Endodermal cell (in vitro differentiated cells): ENCODE measurements at regions not wholly inside any gene's neighbourhood (a gene's known extent, or its start where the extent isn't known, plus 50 kb on each side); places are given as distances from the start of the nearest gene placed in this dataset.

ENCODE experiments used
- DNase-seq: peaks from one replicate; pipeline ENCODE4 v3.0.0-alpha.2; 2017
- H3K27ac ChIP-seq: 2 replicates; pipeline ENCODE4 v1.5.1; 2013; ENCODE audit warnings: mild to moderate bottlenecking, low read depth, low read length, moderate library complexity
- H3K27me3 ChIP-seq: 2 replicates; pipeline ENCODE4 v1.6.1; 2013; ENCODE audit warnings: mild to moderate bottlenecking, low read length, moderate library complexity; ENCODE audit not compliant: insufficient read depth, control insufficient read depth, poor library complexity, severe bottlenecking
- H3K36me3 ChIP-seq: 2 replicates; pipeline ENCODE4 v1.7.0; 2013; ENCODE audit warnings: mild to moderate bottlenecking, low read length, moderate library complexity; ENCODE audit not compliant: control insufficient read depth, insufficient read depth
- H3K4me1 ChIP-seq: one replicate; pipeline ENCODE4 v1.7.0; 2013; ENCODE audit warnings: low read length; ENCODE audit not compliant: control insufficient read depth, insufficient read depth
- H3K4me3 ChIP-seq: 2 replicates; pipeline ENCODE4 v1.5.1; 2013; ENCODE audit warnings: mild to moderate bottlenecking, low read length, moderate library complexity
- H3K9ac ChIP-seq: 2 replicates; pipeline ENCODE4 v1.6.1; 2013; ENCODE audit warnings: mild to moderate bottlenecking, low read length, moderate library complexity; ENCODE audit not compliant: poor library complexity, severe bottlenecking; ENCODE audit errors: extremely low read depth
- H3K9me3 ChIP-seq: 2 replicates; pipeline ENCODE4 v1.6.1; 2013; ENCODE audit warnings: mild to moderate bottlenecking, low read length, moderate library complexity; ENCODE audit not compliant: control insufficient read depth
- H3K27ac Mint-ChIP-seq: 2 replicates; pipeline ENCODE4 v1.8.0; 2020; ENCODE audit warnings: mixed read lengths
- H3K27me3 Mint-ChIP-seq: 2 replicates; pipeline ENCODE4 v1.8.0; 2021; ENCODE audit warnings: mild to moderate bottlenecking, mixed read lengths; ENCODE audit not compliant: insufficient read depth
- H3K36me3 Mint-ChIP-seq: 2 replicates; pipeline ENCODE4 v1.8.0; 2020; ENCODE audit warnings: low read depth, mixed read lengths
- H3K4me1 Mint-ChIP-seq: 2 replicates; pipeline ENCODE4 v1.8.0; 2020; ENCODE audit warnings: mixed read lengths
- H3K4me3 Mint-ChIP-seq: 2 replicates; pipeline ENCODE4 v1.8.0; 2020; ENCODE audit warnings: mild to moderate bottlenecking, moderate library complexity, mixed read lengths
- H3K9me3 Mint-ChIP-seq: 2 replicates; pipeline ENCODE4 v1.8.0; 2020; ENCODE audit warnings: mild to moderate bottlenecking, mixed read lengths
- WGBS, 2 experiments: methylation state at CpG; one replicate each; pipeline versions ENCODE4 v1.1.5 to v1.1.7; 2013; ENCODE audit warnings: missing lambda C conversion rate in 2 of 2, mixed read lengths in 1 of 2; ENCODE audit not compliant: insufficient coverage in 1 of 2, insufficient read length in 1 of 2; 5-methylcytosine and 5-hydroxymethylcytosine counted together
- TF ChIP-seq, protein P1 (sequence below): fragments of 200-600 bp; sonication (generic); conservative IDR thresholded peaks from 2 replicates; pipeline ENCODE4 v1.5.0; 2021; ENCODE audit warnings: antibody characterized with exemption, mild to moderate bottlenecking

- peaks cover 6% of the 10 kb centered on the region for H3K36me3 Mint-ChIP-seq
- no peaks in the 10 kb centered on the region for H3K4me1 Mint-ChIP-seq
Observed at GRCh38 chr13:68927387-68928026, 1180.1 kb upstream of the ATXN8OS start.

GRCh38 chr13:68923995-68924394, 1183.6 kb upstream of the ATXN8OS start:
- Mint-ChIP-seq H3K36me3 (peaks cover 3% of the 10 kb centered on the region), H3K27me3 (no peaks in the 10 kb centered on the region), H3K9me3 (peaks cover 14% of the 10 kb centered on the region), H3K4me1 (no peaks in the 10 kb centered on the region), H3K27ac (no peak overlapping the region), H3K4me3 (no peak overlapping the region)
- Histone ChIP-seq H3K4me3 (no peak overlapping the region), H3K27me3 (no peaks in the 10 kb centered on the region), H3K9ac (no peak overlapping the region), H3K36me3 (no peaks in the 10 kb centered on the region), H3K9me3 (peaks cover 9% of the 10 kb centered on the region), H3K27ac (no peak overlapping the region), H3K4me1 (no peaks in the 10 kb centered on the region)
- TF ChIP-seq, protein P1, sequence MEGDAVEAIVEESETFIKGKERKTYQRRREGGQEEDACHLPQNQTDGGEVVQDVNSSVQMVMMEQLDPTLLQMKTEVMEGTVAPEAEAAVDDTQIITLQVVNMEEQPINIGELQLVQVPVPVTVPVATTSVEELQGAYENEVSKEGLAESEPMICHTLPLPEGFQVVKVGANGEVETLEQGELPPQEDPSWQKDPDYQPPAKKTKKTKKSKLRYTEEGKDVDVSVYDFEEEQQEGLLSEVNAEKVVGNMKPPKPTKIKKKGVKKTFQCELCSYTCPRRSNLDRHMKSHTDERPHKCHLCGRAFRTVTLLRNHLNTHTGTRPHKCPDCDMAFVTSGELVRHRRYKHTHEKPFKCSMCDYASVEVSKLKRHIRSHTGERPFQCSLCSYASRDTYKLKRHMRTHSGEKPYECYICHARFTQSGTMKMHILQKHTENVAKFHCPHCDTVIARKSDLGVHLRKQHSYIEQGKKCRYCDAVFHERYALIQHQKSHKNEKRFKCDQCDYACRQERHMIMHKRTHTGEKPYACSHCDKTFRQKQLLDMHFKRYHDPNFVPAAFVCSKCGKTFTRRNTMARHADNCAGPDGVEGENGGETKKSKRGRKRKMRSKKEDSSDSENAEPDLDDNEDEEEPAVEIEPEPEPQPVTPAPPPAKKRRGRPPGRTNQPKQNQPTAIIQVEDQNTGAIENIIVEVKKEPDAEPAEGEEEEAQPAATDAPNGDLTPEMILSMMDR = no peak
- no peak for DNase-seq

More at GRCh38 chr13:68927387-68928026, 1180.1 kb upstream of the ATXN8OS start:
- Histone ChIP-seq H3K4me3 (no peak overlapping the region), H3K27me3 (no peaks in the 10 kb centered on the region), H3K9ac (no peak overlapping the region), H3K36me3 (no peaks in the 10 kb centered on the region), H3K9me3 (peaks cover 9% of the 10 kb centered on the region), H3K4me1 (no peaks in the 10 kb centered on the region), H3K27ac (no peak overlapping the region)
- H3K27me3 Mint-ChIP-seq = no peaks in the 10 kb centered on the region
- WGBS, 2 experiments = 0 to 47% methylated on average over 1 to 2 of the region's 2 CpGs
- H3K4me3 Mint-ChIP-seq = no peak overlapping the region
- peaks cover 18% of the 10 kb centered on the region for H3K9me3 Mint-ChIP-seq
- no peak overlapping the region for H3K27ac Mint-ChIP-seq
- peak; percentile 86 for DNase-seq
- TF ChIP-seq, protein P1 = peak; percentile 97

- Histone ChIP-seq H3K27ac (no peak overlapping the region), H3K4me3 (no peak overlapping the region), H3K36me3 (no peaks in the 10 kb centered on the region), H3K9ac (no peak overlapping the region), H3K9me3 (peaks cover 56% of the 10 kb centered on the region), H3K27me3 (no peaks in the 10 kb centered on the region), H3K4me1 (no peaks in the 10 kb centered on the region)
- peaks cover 17% of the 10 kb centered on the region for H3K36me3 Mint-ChIP-seq
- H3K27ac Mint-ChIP-seq = no peak overlapping the region
- WGBS, 2 experiments = 91 to 100% methylated on average over 1 to 2 of the region's 2 CpGs
- H3K27me3 Mint-ChIP-seq = no peaks in the 10 kb centered on the region
- peaks cover 59% of the 10 kb centered on the region for H3K9me3 Mint-ChIP-seq
- no peaks in the 10 kb centered on the region for H3K4me1 Mint-ChIP-seq
- TF ChIP-seq, protein P1 = no peak
- DNase-seq = no peak
- no peak overlapping the region for H3K4me3 Mint-ChIP-seq
Observed at GRCh38 chr13:68908879-68909278, 1198.7 kb upstream of the ATXN8OS start.
